Calu3 (cell line): ENCODE measurements at regions not wholly inside any gene's neighbourhood (a gene's known extent, or its start where the extent isn't known, plus 50 kb on each side); places are given as distances from the start of the nearest gene placed in this dataset.
"Not testable (repeated sequence)": the region's sequence is repeated elsewhere in the genome, so short reads cannot be mapped to it uniquely, and the experiment has no call there.

ENCODE experiments used
- BruUV-seq: library from RNA; stranded (reverse); fragments of 400-500 nt; replicated peaks from 2 replicates; lab custom pipeline; 2021; lab: Mats Ljungman, UMichigan
- CTCF ChIA-PET: fragments of 300-600 bp; sonication (Branson Sonifier 250); formaldehyde crosslinking; loops from one replicate; lab custom pipeline; 2022; ENCODE audit warnings: antibody characterized with exemption; lab: Charles Lee
- DNase-seq: peaks from one replicate; pipeline ENCODE4 v3.0.0; 2022
- H3K27ac Mint-ChIP-seq: one replicate; pipeline ENCODE4 v1.8.0; 2022; ENCODE audit warnings: mixed read lengths; ENCODE audit not compliant: unreplicated experiment
- H3K27me3 Mint-ChIP-seq: one replicate; pipeline ENCODE4 v1.8.0; 2022; ENCODE audit warnings: mixed read lengths; ENCODE audit not compliant: unreplicated experiment
- H3K36me3 Mint-ChIP-seq: one replicate; pipeline ENCODE4 v1.8.0; 2022; ENCODE audit warnings: mild to moderate bottlenecking, moderate library complexity, mixed read lengths; ENCODE audit not compliant: insufficient read depth, unreplicated experiment
- H3K4me1 Mint-ChIP-seq: one replicate; pipeline ENCODE4 v1.8.0; 2022; ENCODE audit warnings: mild to moderate bottlenecking, low read depth, mixed read lengths; ENCODE audit not compliant: unreplicated experiment
- H3K4me3 Mint-ChIP-seq: one replicate; pipeline ENCODE4 v1.8.0; 2022; ENCODE audit warnings: mild to moderate bottlenecking, low read depth, moderate library complexity, mixed read lengths; ENCODE audit not compliant: unreplicated experiment
- H3K9me3 Mint-ChIP-seq: one replicate; pipeline ENCODE4 v1.8.0; 2022; ENCODE audit warnings: low read depth, mixed read lengths; ENCODE audit not compliant: unreplicated experiment
- intact Hi-C: fragments of 100-400 bp; cut with micrococcal nuclease; formaldehyde crosslinking; loops from one replicate; pipeline ENCODE4 v1.10.0; 2022; ENCODE audit not compliant: unreplicated experiment
- TF ChIP-seq, protein P1 (sequence below): fragments of 200-600 bp; IDR thresholded peaks from one replicate; pipeline ENCODE4 v1.8.0; 2022; ENCODE audit warnings: antibody characterized with exemption; ENCODE audit not compliant: unreplicated experiment

DNA sequence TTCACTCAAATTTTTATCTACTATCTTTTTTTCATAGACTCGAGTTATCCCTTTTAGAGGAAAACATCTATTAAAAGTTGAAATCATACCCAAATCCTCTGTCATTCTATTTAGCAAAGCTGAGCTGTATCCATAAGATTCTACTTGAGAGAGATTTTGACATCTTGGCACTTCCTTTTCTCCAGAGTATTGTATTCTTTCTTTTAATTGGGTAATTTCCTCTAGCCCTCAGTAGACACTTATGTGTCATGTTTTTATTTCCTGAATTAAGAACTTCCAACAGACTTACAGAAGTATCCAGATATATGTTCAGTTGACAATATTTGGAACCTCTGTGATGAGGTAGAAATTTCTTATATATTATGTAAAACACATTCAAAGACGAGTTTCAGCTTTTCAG is 201.6 kb upstream of the NR3C2 start:
- no peaks in the 10 kb centered on the region for H3K36me3 Mint-ChIP-seq

DNA sequence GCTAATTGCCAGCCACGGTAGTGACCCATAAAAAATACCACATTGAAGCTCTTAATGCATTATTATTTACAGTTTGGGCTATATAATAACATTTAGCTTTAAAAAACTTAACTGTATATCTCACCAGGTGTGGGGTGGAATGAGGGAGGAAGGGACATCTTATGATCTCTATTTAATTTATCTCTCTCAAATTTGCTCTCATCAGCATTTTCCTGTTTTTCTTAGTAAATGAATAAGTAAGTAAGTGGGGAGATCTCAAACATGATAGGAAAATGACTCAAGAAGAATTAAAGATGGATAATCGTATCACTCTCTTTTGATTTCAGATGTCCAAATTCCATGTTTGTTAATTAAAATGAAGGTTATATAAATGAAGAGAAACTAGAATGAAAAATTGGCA is 200.7 kb upstream of the NR3C2 start:
- no peaks in the 10 kb centered on the region for H3K27me3 Mint-ChIP-seq
- no peak for DNase-seq
- TF ChIP-seq, protein P1, sequence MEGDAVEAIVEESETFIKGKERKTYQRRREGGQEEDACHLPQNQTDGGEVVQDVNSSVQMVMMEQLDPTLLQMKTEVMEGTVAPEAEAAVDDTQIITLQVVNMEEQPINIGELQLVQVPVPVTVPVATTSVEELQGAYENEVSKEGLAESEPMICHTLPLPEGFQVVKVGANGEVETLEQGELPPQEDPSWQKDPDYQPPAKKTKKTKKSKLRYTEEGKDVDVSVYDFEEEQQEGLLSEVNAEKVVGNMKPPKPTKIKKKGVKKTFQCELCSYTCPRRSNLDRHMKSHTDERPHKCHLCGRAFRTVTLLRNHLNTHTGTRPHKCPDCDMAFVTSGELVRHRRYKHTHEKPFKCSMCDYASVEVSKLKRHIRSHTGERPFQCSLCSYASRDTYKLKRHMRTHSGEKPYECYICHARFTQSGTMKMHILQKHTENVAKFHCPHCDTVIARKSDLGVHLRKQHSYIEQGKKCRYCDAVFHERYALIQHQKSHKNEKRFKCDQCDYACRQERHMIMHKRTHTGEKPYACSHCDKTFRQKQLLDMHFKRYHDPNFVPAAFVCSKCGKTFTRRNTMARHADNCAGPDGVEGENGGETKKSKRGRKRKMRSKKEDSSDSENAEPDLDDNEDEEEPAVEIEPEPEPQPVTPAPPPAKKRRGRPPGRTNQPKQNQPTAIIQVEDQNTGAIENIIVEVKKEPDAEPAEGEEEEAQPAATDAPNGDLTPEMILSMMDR, result no peak
- no peaks in the 10 kb centered on the region for H3K4me1 Mint-ChIP-seq
- no peaks in the 10 kb centered on the region for H3K36me3 Mint-ChIP-seq
- H3K4me3 Mint-ChIP-seq, result no peak overlapping the region
- H3K9me3 Mint-ChIP-seq, result peaks cover 6% of the 10 kb centered on the region
- H3K27ac Mint-ChIP-seq, result no peak overlapping the region
- intact Hi-C loops, result no loop called here
- BruUV-seq, result no TSS peak
- CTCF ChIA-PET, result no interaction called here

More for the DNA sequence above, 201.6 kb upstream of the NR3C2 start:
- TF ChIP-seq, protein P1, result no peak
- Mint-ChIP-seq H3K4me1 (no peaks in the 10 kb centered on the region), H3K4me3 (no peak overlapping the region), H3K27me3 (no peaks in the 10 kb centered on the region), H3K9me3 (peaks cover 6% of the 10 kb centered on the region), H3K27ac (no peak overlapping the region)
- BruUV-seq, result no TSS peak
- intact Hi-C loops, result no loop called here
- no peak for DNase-seq
- CTCF ChIA-PET, result no interaction called here

DNA sequence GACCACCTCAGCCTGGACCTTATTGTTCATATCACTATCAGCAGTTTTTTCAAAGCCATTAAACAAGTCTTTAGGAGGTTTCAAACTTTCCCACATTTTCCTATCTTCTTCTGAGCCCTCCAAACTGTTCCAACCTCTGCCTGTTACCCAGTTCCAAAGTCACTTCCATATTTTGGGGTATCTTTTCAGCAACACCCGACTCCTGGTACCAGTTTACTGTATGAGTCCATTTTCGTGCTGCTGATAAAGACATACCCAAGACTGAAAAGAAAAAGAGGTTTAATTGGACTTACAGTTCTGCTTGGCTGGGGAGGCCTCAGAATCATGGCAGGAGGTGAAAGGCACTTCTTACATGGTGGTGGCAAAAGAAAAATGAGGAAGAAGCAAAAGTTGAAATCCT is 195.9 kb upstream of the NR3C2 start:
- CTCF ChIA-PET, H3K36me3 Mint-ChIP-seq, intact Hi-C loops, H3K4me3 Mint-ChIP-seq, H3K27me3 Mint-ChIP-seq, H3K4me1 Mint-ChIP-seq, BruUV-seq, H3K9me3 Mint-ChIP-seq, DNase-seq, H3K27ac Mint-ChIP-seq: not testable (repeated sequence)

DNA sequence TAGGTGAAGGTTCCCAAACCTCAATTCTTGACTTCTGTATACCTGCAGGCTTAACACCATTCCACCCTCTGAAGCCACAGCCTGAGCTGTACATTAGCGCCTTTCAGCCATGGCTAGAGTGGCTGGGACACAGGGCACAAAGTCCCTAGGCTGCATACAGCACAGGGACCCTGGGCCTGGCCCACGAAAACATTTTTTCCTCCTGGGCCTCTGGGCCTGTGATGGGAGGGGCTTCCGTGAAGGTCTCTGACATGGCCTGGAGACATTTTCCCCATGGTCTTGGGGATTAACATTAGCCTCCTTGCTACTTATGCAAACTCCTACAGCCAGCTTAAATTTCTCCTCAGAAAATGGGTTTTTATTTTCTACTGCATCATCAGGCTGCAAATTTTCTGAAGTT is 195.2 kb upstream of the NR3C2 start:
- H3K36me3 Mint-ChIP-seq, H3K4me1 Mint-ChIP-seq, H3K27me3 Mint-ChIP-seq, CTCF ChIA-PET, H3K27ac Mint-ChIP-seq, H3K4me3 Mint-ChIP-seq, DNase-seq, BruUV-seq, intact Hi-C loops, H3K9me3 Mint-ChIP-seq: not testable (repeated sequence)

DNA sequence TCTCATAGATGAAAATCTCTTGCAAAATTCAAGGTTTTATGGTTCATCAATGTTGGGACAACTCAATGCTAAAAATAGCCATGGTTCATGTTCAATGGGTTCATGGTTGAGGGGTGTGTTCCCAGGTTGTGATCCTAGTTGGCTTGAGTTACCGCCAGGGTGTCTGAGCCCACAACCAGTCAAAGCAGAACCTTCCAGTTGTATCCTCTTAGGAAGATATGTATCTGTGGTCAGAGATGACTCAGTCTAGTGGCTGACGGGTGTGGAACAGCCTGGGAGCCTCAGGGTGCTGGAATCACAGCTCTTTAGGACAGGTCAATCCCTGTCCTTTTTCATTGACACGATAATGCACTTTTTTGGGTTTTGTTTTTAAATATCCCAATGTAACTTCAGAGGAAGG is 192.3 kb upstream of the NR3C2 start:
- no peaks in the 10 kb centered on the region for H3K27me3 Mint-ChIP-seq
- CTCF ChIA-PET, result no interaction called here

More for the DNA sequence above, 192.3 kb upstream of the NR3C2 start:
- Mint-ChIP-seq H3K27ac (no peak overlapping the region), H3K4me1 (no peaks in the 10 kb centered on the region), H3K9me3 (no peaks in the 10 kb centered on the region), H3K36me3 (no peaks in the 10 kb centered on the region), H3K4me3 (no peak overlapping the region)
- intact Hi-C loops, result no loop called here
- no TSS peak for BruUV-seq
- DNase-seq, result no peak
- TF ChIP-seq, protein P1, result no peak
